T-helper 22 cell (primary cell): ENCODE measurements at regions not wholly inside any gene's neighbourhood (a gene's known extent, or its start where the extent isn't known, plus 50 kb on each side); places are given as distances from the start of the nearest gene placed in this dataset.

ENCODE experiments used
- DNase-seq: peaks from one replicate; pipeline ENCODE4 v3.0.0-alpha.2; 2020; ENCODE audit warnings: low read depth

DNA sequence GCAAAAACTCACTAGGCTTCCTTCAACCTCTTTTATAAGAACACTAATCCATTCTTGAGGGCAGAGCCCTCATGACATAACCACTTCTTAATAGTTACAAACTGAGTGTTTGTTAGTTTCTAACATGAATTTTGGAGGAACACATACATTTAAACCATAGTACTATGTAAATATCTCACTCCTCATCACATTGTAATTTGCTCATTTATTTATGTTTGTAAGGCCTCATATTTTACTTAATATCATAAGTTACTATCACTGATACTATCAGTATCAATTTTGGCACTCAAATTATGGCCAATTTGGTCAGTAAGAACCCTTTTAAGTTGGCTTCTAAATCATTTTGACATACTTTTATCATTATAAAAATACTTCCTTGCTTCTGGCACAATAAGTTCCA lies 603.1 kb downstream of the ZEB2 start:
- DNase-seq, result no peak

- DNase-seq, result no peak
Observed at GRCh38 chr2:143909577-143910353, 610.2 kb downstream of the ZEB2 start.

DNA sequence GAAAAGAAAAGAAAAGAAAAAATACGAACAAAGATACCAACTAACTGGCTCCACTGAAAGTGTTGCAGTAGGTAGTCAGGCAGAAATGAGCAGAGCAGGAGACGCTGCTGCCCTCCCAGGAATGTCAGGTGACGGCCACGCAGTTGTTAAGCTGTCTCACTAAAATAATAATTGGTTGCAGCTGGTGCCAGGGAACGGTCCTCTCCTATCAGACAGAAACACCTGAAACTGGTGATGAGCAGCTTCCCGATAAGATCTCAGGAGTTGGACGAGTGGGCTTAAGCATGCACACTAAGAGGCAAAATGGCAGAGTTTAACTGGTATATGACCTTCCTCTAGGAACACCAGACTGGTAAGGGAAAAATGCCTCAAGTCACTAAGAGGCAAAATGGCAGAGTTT lies 611.1 kb downstream of the ZEB2 start:
- DNase-seq, result no peak

GRCh38 chr2:143907801-143908200 lies 612.1 kb downstream of the ZEB2 start:
- DNase-seq, result no peak

DNA sequence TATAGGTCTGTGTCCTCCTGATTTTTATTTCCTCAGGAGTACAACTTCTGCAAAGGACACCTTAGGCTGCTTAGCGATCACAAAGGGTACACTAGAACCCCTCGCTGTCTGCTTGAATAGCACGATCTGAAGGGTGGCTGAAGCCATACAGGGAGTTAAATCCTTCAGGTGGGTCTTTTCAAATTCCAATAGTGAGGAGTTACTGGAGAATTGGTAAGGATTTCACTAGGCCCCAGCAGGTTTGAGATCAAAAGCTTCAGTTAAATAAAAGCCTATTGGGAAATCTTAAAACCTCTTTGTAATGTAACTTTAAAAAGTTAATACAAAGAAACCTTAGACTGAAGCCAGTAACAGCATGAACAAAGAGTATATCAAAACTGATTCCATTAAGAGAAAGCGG lies 613.1 kb downstream of the ZEB2 start:
- DNase-seq, result no peak

- DNase-seq, result no peak
Observed at GRCh38 chr2:143905587-143905986, 614.3 kb downstream of the ZEB2 start.

- no peak for DNase-seq
Observed at GRCh38 chr2:143903172-143903856, 616.6 kb downstream of the ZEB2 start.

DNA sequence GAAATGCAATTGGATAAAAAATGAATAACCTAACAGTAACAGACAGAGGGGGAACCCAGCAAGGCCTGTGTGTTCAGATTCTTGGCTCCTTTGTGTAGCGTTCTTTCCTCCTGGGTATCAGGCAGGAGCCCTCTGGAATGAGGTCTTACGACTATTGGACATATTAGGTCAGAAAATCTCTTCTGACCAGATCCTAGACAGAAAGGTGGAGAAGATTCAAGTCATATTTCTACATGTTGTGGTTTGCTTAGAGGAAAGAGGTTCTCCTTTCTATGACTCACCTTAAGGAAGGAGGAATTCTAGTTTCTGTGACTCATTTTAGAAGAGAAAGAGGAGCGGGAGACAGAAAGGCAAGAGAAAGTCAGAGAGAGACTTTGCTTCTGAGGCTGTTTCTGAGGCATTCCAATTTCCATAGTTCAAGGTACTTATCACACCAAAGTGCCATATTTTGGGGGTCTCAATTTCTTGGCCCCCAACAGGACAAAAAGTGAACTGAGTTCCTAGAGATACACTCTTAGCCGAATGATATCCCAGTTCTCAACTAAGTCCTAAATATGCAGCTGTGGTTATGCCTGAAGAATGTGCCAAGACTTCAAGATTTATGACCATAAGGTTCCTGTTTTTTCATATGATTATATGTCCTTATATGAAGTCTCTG lies 618.6 kb downstream of the ZEB2 start:
- DNase-seq, result no peak

GRCh38 chr2:143899987-143900386 lies 619.9 kb downstream of the ZEB2 start:
- DNase-seq, result no peak

- DNase-seq, result no peak
Observed at GRCh38 chr2:143893371-143893770, 626.5 kb downstream of the ZEB2 start.

- no peak for DNase-seq
Observed at GRCh38 chr2:143891879-143892308, 628.0 kb downstream of the ZEB2 start.

DNA sequence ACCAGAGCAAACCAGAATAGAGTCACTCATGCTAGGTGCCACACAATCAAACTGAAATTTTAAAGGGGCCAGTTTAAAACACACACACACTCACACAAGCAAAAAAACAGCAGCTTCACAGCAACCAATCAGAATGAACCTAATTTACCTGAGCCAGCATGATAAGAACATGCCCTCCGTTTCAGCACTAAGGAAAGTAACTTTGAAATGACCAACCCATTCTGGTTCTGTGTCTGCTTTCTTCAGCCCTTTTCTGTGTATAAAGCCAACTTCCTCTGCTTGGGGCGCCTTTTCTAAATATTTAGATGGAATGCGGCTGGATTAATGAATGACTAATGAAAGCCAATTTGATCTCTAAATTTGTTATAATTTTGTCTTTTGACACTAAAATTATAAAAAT lies 629.1 kb downstream of the ZEB2 start:
- DNase-seq, result no peak

- no peak for DNase-seq
Observed at GRCh38 chr2:143889216-143889615, 630.7 kb downstream of the ZEB2 start.

GRCh38 chr2:143885461-143885860 lies 634.5 kb downstream of the ZEB2 start:
- no peak for DNase-seq

DNA sequence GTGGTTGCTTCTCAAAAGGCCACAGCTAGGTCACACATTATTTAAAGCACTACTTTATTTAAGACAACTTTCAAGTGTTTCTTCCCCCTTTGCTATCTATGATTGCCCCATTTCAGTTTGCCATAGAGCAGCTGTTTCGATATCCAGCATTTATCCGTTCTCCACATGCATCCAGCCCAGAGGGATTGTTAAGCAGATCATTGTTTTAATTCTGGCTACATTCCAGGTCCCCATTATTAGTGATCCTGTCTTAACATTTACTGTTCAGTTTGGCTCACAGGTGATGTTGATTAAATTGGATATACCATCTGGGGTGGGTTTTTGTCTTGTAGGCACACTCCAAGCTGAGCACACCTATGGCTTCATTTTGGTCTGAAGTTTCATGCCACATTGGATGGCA lies 638.7 kb downstream of the ZEB2 start:
- no peak for DNase-seq

GRCh38 chr2:143877876-143878530 lies 641.9 kb downstream of the ZEB2 start:
- no peak for DNase-seq

GRCh38 chr2:143877056-143877455 lies 642.9 kb downstream of the ZEB2 start:
- no peak for DNase-seq

DNA sequence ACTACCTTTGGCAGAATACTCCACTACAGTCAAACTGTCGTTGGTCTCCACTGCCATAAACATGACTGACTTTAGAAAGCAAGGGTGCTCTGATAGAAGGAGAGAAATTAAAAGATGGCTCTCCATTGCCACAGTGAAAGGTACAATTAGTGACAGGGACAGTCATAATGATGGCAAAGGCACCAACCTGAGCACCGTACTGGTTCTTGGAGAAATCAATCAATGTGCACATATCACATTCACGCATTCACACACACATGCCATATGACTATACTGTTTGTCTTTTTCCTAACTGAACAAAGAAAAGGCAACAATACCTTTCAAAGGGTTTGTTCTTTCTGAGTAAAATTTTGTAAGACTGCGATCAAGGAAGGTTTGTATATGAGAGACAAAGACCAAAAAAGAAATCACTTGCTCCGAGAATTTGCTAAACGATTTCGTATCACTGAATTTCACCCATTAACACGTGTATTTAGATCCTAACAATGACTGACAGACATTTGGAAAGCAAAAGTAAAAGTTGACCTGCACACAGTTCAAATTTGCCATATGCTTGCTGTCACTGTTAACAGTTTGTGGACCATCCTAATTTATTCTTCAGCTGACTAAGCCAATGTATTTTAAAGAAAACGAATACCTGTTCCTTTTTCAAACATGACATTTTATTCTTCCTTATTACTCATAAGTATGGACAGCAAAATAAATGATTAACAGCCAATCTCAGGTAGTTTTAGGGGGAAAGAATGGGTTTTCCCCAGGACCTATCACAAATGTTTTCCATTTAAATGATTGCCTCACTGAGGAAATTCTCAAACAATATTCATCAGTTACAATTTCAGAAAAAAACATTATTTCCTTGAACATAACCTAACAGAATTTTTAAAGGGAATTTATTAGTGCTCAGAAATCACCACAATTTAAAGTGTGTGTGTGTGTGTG lies 644.4 kb downstream of the ZEB2 start:
- DNase-seq, result no peak

DNA sequence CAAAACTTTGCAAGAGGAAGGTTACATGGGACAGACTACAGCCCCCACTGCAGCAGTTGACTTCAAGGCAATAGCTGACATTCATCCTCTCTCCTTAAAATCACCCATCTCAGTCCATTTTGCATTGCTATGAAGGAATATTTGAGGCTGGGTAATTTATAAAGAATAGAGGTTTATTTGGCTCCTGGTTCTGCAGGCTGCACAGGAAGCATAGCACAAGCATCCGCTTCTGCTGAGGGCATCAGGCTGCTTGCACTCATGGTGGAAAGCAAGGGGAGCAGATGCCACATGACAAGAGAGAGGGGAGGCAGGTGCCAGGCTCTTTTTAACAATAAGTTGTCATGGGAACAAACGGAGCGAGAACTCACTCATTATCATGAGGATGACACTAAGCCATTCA lies 646.0 kb downstream of the ZEB2 start:
- DNase-seq, result no peak

DNA sequence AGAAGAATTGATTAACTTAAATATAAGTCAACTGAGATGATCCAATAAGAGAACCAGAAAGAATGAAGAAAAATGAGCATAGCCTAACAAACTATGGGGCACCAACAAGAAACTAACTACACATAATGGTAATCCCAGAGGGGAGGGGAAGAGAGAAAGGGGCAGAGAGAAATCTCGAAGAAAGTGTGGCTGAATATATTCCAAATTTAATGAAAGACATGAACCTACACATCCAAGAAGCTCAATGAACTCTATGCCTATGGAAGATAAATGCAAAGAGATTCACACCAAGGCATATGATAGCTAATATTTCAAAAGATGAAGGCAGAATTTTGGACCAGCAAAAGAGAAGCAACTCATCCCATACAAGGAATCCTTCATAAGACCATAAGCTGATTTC lies 649.2 kb downstream of the ZEB2 start:
- DNase-seq, result no peak

DNA sequence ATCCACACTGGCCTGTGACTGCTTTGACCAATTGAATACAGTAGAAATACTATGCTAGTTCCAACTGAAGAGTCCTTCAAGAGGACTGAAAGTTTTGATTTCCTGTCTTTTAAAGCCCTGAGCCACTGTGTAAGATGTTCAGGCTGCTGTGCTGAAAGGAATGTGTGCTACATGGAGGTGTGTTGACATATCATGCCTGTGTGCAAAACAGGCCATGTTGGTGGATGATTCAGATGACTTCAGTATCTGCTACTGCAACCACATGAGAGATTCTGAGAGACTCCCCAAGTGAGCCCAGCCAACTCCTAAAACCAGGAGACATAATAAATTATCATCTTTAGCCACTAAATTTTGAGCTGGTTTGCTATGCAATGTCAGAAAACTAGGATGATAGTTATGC lies 662.9 kb downstream of the ZEB2 start:
- no peak for DNase-seq

GRCh38 chr2:143852759-143853158 lies 667.2 kb downstream of the ZEB2 start:
- no peak for DNase-seq
